ENCODE measurements at regions not wholly inside any gene's neighbourhood (a gene's known extent, or its start where the extent isn't known, plus 50 kb on each side); places are given as distances from the start of the nearest gene placed in this dataset.
"Not testable (repeated sequence)": the region's sequence is repeated elsewhere in the genome, so short reads cannot be mapped to it uniquely, and the experiment has no call there.

GRCh38 chr12:127150479-127150878, 1116.5 kb upstream of the TMEM132C start:
- no peak for TF ChIP-seq GABPA (IDR thresholded peaks at IDR 0.05; ENCODE audit: low read depth)
- no peak for TF ChIP-seq REST (IDR thresholded peaks at IDR 0.05; ENCODE audit: insufficient replicate concordance, low read depth)
- TF ChIP-seq POLR2AphosphoS5 (IDR thresholded peaks at IDR 0.05; ENCODE audit: low read depth), result no peak
- TF ChIP-seq SPI1 (IDR thresholded peaks at IDR 0.05; ENCODE audit: borderline replicate concordance, low read depth), result no peak
- TF ChIP-seq, protein P1, sequence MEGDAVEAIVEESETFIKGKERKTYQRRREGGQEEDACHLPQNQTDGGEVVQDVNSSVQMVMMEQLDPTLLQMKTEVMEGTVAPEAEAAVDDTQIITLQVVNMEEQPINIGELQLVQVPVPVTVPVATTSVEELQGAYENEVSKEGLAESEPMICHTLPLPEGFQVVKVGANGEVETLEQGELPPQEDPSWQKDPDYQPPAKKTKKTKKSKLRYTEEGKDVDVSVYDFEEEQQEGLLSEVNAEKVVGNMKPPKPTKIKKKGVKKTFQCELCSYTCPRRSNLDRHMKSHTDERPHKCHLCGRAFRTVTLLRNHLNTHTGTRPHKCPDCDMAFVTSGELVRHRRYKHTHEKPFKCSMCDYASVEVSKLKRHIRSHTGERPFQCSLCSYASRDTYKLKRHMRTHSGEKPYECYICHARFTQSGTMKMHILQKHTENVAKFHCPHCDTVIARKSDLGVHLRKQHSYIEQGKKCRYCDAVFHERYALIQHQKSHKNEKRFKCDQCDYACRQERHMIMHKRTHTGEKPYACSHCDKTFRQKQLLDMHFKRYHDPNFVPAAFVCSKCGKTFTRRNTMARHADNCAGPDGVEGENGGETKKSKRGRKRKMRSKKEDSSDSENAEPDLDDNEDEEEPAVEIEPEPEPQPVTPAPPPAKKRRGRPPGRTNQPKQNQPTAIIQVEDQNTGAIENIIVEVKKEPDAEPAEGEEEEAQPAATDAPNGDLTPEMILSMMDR (IDR thresholded peaks at IDR 0.05; ENCODE audit: insufficient read depth, low read length), result no peak
- DNase-seq (ENCODE audit: low read depth in 1 of 2, low spot score in 1 of 2), result no peak
- H3K27ac ChIP-seq (replicated peaks), result no peak overlapping the region
- H3K27me3 ChIP-seq (ENCODE audit: insufficient read depth, poor library complexity, severe bottlenecking), result peaks cover 3% of the 10 kb centered on the region
- no peak overlapping the region for H3K4me3 ChIP-seq (replicated peaks; ENCODE audit: insufficient read depth, low read length)

DNA sequence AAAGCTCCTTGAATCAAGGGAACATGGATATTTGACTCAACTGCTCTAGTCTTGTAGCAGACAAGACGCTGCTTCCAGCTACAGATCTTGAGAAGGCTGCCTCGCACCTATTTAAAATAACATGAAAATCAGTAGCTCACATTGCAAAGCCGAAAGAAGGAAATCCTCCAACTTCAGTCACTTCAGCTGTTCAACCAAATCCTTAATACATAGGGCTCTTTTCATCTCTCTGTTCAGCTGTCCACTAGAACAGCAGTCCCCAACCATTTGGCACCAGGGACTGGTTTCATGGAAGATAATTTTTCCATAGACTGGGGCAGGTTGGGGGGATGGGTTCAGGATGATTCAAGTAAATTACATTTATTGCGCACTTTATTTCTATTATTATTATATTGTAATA, 1116.0 kb upstream of the TMEM132C start:
- TF ChIP-seq POLR2AphosphoS5 (IDR thresholded peaks at IDR 0.05; ENCODE audit: low read depth) (no peak), SPI1 (IDR thresholded peaks at IDR 0.05; ENCODE audit: borderline replicate concordance, low read depth) (no peak), GABPA (IDR thresholded peaks at IDR 0.05; ENCODE audit: low read depth) (no peak), REST (IDR thresholded peaks at IDR 0.05; ENCODE audit: insufficient replicate concordance, low read depth) (no peak)
- TF ChIP-seq, protein P1 (IDR thresholded peaks at IDR 0.05; ENCODE audit: insufficient read depth, low read length), result no peak
- no peak overlapping the region for H3K4me3 ChIP-seq (replicated peaks; ENCODE audit: insufficient read depth, low read length)
- H3K27ac ChIP-seq (replicated peaks), result no peak overlapping the region
- DNase-seq (ENCODE audit: low read depth in 1 of 2, low spot score in 1 of 2), result no peak
- H3K27me3 ChIP-seq (ENCODE audit: insufficient read depth, poor library complexity, severe bottlenecking), result no peaks in the 10 kb centered on the region

DNA sequence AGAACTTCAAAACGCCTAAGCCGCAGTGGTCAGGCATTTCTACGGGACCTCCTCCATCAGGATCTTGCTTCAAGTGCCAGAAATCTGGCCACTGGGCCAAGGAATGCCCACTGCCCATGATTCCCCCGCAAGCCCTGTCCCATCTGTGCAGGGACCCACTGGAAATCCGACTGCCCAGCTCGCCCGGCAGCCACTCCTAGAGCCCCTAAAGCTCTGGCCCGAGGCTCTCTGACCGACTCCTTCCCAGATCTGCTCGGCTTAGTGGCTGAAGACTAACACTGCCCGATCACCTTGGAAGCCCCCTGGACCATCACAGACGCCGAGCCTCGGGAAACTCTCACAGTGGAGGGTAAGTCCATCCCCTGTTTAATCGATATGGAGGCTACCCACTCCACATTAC, 1113.0 kb upstream of the TMEM132C start:
- Histone ChIP-seq H3K27ac (replicated peaks) (no peak overlapping the region), H3K27me3 (ENCODE audit: insufficient read depth, poor library complexity, severe bottlenecking) (no peaks in the 10 kb centered on the region), H3K4me3 (replicated peaks; ENCODE audit: insufficient read depth, low read length) (no peak overlapping the region)
- no peak for DNase-seq (ENCODE audit: low read depth in 1 of 2, low spot score in 1 of 2)
- TF ChIP-seq, protein P1 (IDR thresholded peaks at IDR 0.05; ENCODE audit: insufficient read depth, low read length), result no peak
- TF ChIP-seq REST (IDR thresholded peaks at IDR 0.05; ENCODE audit: insufficient replicate concordance, low read depth) (no peak), POLR2AphosphoS5 (IDR thresholded peaks at IDR 0.05; ENCODE audit: low read depth) (no peak), SPI1 (IDR thresholded peaks at IDR 0.05; ENCODE audit: borderline replicate concordance, low read depth) (no peak), GABPA (IDR thresholded peaks at IDR 0.05; ENCODE audit: low read depth) (no peak)

- not testable (repeated sequence) for DNase-seq (ENCODE audit: low read depth in 1 of 2, low spot score in 1 of 2); H3K4me3 ChIP-seq (replicated peaks; ENCODE audit: insufficient read depth, low read length); H3K27me3 ChIP-seq (ENCODE audit: insufficient read depth, poor library complexity, severe bottlenecking); H3K27ac ChIP-seq (replicated peaks)
Observed at GRCh38 chr12:127154830-127155229, 1112.1 kb upstream of the TMEM132C start.

GRCh38 chr12:127155935-127156619, 1110.9 kb upstream of the TMEM132C start:
- DNase-seq (ENCODE audit: low read depth in 1 of 2, low spot score in 1 of 2); H3K27me3 ChIP-seq (ENCODE audit: insufficient read depth, poor library complexity, severe bottlenecking); H3K4me3 ChIP-seq (replicated peaks; ENCODE audit: insufficient read depth, low read length); H3K27ac ChIP-seq (replicated peaks): not testable (repeated sequence)

Data from HL-60 (cell line).